Lower leg skin (tissue), 3 donors: ENCODE measurements at regions not wholly inside any gene's neighbourhood (a gene's known extent, or its start where the extent isn't known, plus 50 kb on each side); places are given as distances from the start of the nearest gene placed in this dataset.

ENCODE experiments used
- CTCF ChIP-seq, 3 donors: fragments of 450-650 bp; IDR thresholded peaks; one replicate each; pipeline ENCODE4 v1.5.1; 2016; ENCODE audit warnings: antibody characterized with exemption in 3 of 3, mild to moderate bottlenecking in 3 of 3, moderate library complexity in 2 of 3
- POLR2A ChIP-seq, 2 donors: fragments of 450-650 bp; IDR thresholded peaks; one replicate each; pipeline ENCODE4 v1.6.1; 2016 to 2017; ENCODE audit warnings: antibody characterized with exemption in 2 of 2, mild to moderate bottlenecking in 1 of 2, moderate library complexity in 1 of 2

GRCh38 chr6:14983599-14984518 is 262.0 kb upstream of the JARID2 start:
- no peak for TF ChIP-seq POLR2A (IDR thresholded peaks at IDR 0.05)
- no peak for TF ChIP-seq CTCF (IDR thresholded peaks at IDR 0.05)
